Psoas muscle (tissue), 7 donors: ENCODE measurements at regions not wholly inside any gene's neighbourhood (a gene's known extent, or its start where the extent isn't known, plus 50 kb on each side); places are given as distances from the start of the nearest gene placed in this dataset.

Experiments
- ATAC-seq, 4 donors: fragments of 200-7000 bp; cut with Tn5 transposase; one replicate each; pipeline ENCODE4 v1.9.1; 2020; ENCODE audit warnings: moderate library complexity in 3 of 4, mild to moderate bottlenecking in 2 of 4
- DNase-seq, 2 donors: peaks; one replicate each; pipeline ENCODE4 v3.0.0-alpha.2; 2020
- H3K27ac ChIP-seq: fragments of 200-600 bp; one replicate; pipeline ENCODE4 v1.8.0; 2022
- H3K27me3 ChIP-seq, 3 donors: fragments of 200-600 bp in 1 of 3; one replicate each; pipeline versions ENCODE4 v1.6.1 to v1.8.0; 2013 to 2022; ENCODE audit warnings: low read length in 2 of 3, mild to moderate bottlenecking in 2 of 3, moderate library complexity in 1 of 3; ENCODE audit not compliant: insufficient read depth in 3 of 3
- H3K36me3 ChIP-seq, 2 donors: fragments of 200-600 bp in 1 of 2; one replicate each; pipeline versions ENCODE4 v1.6.1 to v1.8.0; 2013 to 2022; ENCODE audit warnings: low read depth in 1 of 2, mild to moderate bottlenecking in 1 of 2, moderate library complexity in 1 of 2; ENCODE audit not compliant: insufficient read depth in 1 of 2
- H3K4me1 ChIP-seq: fragments of 200-600 bp; one replicate; pipeline ENCODE4 v1.8.0; 2022
- H3K4me3 ChIP-seq: fragments of 200-600 bp; one replicate; pipeline ENCODE4 v1.8.0; 2022; ENCODE audit warnings: mild to moderate bottlenecking
- H3K9me3 ChIP-seq: fragments of 200-600 bp; one replicate; pipeline ENCODE4 v1.8.0; 2022
- WGBS, 3 donors: extraction: QIAGEN DNeasy Blood & Tissue Kit; methylation state at CpG; one replicate each; pipeline versions ENCODE4 v1.1.6 to v1.1.7; 2013; 5-methylcytosine and 5-hydroxymethylcytosine counted together
- intact Hi-C, 2 donors: fragments of 100-400 bp; cut with DNase I; formaldehyde crosslinking; loops; one replicate each; pipeline versions ENCODE4 v1.11.0 to v1.14.2; 2022
- TF ChIP-seq, protein P1 (sequence below): fragments of 200-600 bp; IDR thresholded peaks from one replicate; pipeline ENCODE4 v1.8.0; 2022; ENCODE audit warnings: antibody characterized with exemption
- donor health status: healthy with polysubstance abuse.
- donor health status: DM: no; HTN: no; CAD: no; lungs with moderate emphysema.
- donor health status: Bipolar disorder and iron deficiency.
- donor health status: healthy.
- donor health status: DM: yes; HTN: yes; CAD: no.
- donor health status: DM: no; HTN: no; CAD: no.
- donor health status: DM: yes; HTN: yes; CAD: no.

DNA sequence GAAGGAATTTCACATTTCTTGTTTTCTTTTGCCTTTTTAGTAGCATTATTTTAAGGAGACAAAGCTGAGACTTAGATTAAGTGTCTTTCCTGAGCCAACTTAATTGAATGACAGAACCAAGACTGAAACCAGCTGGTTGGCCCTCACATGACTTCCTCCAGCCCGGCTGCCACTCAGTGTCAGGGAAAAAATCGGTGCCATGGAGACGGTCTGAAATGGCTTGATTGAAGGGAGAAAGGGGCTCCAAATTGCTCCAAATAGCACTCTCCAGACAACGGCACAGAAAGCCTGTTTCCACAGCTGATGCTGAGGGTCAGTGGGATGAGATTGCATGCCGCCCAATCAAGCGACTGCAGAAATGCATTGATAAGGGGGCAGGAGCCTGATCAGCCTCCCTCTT is 475.2 kb upstream of the IL12A start:
- DNase-seq (no peak), ATAC-seq (no peak)
- WGBS, 3 donors, result 52 to 58% (median 58%) methylated on average over 6 of the region's 6 CpGs
- intact Hi-C loops, result no loop called here
- Histone ChIP-seq H3K4me1 (no peaks in the 10 kb centered on the region), H3K36me3 (no peaks in the 10 kb centered on the region), H3K9me3 (no peaks in the 10 kb centered on the region), H3K27ac (no peak overlapping the region), H3K27me3 (no peaks in the 10 kb centered on the region), H3K4me3 (no peak overlapping the region)
- TF ChIP-seq, protein P1, sequence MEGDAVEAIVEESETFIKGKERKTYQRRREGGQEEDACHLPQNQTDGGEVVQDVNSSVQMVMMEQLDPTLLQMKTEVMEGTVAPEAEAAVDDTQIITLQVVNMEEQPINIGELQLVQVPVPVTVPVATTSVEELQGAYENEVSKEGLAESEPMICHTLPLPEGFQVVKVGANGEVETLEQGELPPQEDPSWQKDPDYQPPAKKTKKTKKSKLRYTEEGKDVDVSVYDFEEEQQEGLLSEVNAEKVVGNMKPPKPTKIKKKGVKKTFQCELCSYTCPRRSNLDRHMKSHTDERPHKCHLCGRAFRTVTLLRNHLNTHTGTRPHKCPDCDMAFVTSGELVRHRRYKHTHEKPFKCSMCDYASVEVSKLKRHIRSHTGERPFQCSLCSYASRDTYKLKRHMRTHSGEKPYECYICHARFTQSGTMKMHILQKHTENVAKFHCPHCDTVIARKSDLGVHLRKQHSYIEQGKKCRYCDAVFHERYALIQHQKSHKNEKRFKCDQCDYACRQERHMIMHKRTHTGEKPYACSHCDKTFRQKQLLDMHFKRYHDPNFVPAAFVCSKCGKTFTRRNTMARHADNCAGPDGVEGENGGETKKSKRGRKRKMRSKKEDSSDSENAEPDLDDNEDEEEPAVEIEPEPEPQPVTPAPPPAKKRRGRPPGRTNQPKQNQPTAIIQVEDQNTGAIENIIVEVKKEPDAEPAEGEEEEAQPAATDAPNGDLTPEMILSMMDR, result no peak

DNA sequence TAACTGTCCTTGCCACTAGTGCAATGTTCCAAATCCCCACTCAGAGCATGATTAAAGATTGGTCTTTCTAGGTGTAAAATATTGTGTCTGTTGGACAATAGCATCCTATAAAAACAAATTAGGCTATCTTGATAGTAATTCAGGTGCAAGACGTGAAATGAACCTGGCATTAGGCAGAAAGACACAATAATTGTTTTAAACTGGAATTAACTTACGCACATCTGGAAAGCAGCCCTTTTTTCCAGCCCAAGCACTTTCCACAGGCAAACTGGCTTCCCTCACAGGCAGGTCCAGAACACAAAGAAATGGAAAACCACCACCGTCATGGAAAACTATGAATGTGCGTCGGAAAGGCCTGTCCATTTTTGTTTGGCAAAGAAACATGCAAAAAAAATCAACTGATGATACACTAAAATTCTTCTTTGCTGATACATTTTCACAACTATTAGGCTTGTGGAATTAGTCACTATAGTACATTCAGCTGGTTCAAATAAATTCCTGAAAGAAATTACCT is 474.7 kb upstream of the IL12A start:
- Histone ChIP-seq H3K4me1 (no peaks in the 10 kb centered on the region), H3K36me3 (no peaks in the 10 kb centered on the region), H3K9me3 (no peaks in the 10 kb centered on the region), H3K27ac (no peak overlapping the region), H3K27me3 (no peaks in the 10 kb centered on the region), H3K4me3 (no peak overlapping the region)
- intact Hi-C loops, result no loop called here
- DNase-seq (no peak), ATAC-seq (no peak)
- TF ChIP-seq, protein P1, result no peak
- 69 to 82% (median 79%) methylated on average over 5 of the region's 5 CpGs for WGBS, 3 donors

DNA sequence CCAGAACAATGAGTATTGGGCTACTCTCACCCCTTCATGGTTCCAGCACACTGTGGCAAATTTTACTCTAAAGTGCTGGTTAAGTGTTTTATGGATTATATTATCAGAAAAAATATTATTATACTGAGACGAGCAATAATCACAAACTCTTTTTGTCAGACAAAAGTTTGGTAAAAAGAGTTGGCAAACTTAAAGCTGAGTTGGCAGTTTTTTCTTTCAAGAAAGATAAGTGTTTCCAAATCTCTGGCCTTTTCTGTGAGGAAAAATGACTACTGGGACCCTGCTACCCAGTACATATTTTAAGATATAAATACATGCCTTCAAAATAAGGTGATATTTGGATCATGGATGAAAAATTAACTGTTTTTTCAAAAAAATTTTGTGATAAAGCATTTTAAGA is 471.5 kb upstream of the IL12A start:
- H3K4me3 ChIP-seq, result no peak overlapping the region
- no peak overlapping the region for H3K27ac ChIP-seq
- TF ChIP-seq, protein P1, result no peak
- 78 to 87% (median 86%) methylated on average over 1 of the region's 1 CpG for WGBS, 3 donors
- H3K27me3 ChIP-seq, result no peaks in the 10 kb centered on the region
- no peaks in the 10 kb centered on the region for H3K9me3 ChIP-seq
- no peak for DNase-seq
- H3K36me3 ChIP-seq, result no peaks in the 10 kb centered on the region
- no peak for ATAC-seq
- intact Hi-C loops, result no loop called here
- H3K4me1 ChIP-seq, result no peaks in the 10 kb centered on the region

DNA sequence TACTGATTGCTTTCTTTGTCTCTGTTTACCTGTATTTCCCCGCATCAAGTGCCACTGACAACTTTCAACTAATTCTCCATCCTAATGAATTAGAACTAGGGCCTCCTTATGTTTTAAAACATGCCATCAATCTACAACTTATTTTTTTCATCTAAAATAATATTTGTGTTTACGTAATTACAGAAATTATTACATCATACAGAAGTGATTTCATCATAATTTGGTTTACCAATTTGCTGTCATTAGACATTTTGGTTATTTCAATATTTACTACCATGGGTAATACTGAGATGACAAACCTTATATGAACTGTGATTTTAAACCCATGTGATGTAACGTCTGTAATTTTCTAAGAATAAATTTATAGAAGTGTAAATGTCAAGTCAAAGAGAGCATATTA is 468.0 kb upstream of the IL12A start:
- no peaks in the 10 kb centered on the region for H3K36me3 ChIP-seq
- no peak for DNase-seq
- WGBS, 3 donors, result 84 to 85% (median 84%) methylated on average over 3 of the region's 3 CpGs

DNA sequence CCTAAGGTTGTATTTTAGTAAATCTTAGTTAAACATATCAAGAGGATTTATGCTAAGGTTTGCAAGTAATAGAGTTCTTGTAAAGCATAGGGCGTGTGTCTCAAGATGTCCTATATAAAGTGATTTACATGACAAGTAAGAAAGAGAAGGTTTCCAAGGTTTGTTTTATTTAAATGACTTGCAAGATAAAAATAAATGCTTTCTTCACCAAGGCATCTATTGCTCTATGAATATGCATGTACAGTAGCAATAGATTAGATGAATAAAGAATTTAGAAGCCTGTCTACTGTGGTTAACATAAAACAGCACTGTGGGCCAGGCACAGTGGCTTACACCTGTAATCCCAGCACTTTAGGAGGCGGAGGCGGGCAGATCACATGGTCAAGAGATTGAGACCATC is 466.4 kb upstream of the IL12A start:
- 82 to 86% (median 85%) methylated on average over 3 of the region's 3 CpGs for WGBS, 3 donors
- TF ChIP-seq, protein P1, result no peak
- intact Hi-C loops, result no loop called here
- H3K27me3 ChIP-seq, result no peaks in the 10 kb centered on the region
- H3K4me3 ChIP-seq, result no peak overlapping the region
- ATAC-seq (no peak), DNase-seq (no peak)
- H3K27ac ChIP-seq, result no peak overlapping the region
- no peaks in the 10 kb centered on the region for H3K4me1 ChIP-seq
- H3K9me3 ChIP-seq, result no peaks in the 10 kb centered on the region
- H3K36me3 ChIP-seq, result no peaks in the 10 kb centered on the region

More for the DNA sequence above, 468.0 kb upstream of the IL12A start:
- no peak overlapping the region for H3K27ac ChIP-seq
- H3K4me1 ChIP-seq, result no peaks in the 10 kb centered on the region
- no peak for ATAC-seq
- no peaks in the 10 kb centered on the region for H3K9me3 ChIP-seq
- no peak overlapping the region for H3K4me3 ChIP-seq
- TF ChIP-seq, protein P1, result no peak
- no peaks in the 10 kb centered on the region for H3K27me3 ChIP-seq
- intact Hi-C loops, result no loop called here
